ENCODE measurements at regions not wholly inside any gene's neighbourhood (a gene's known extent, or its start where the extent isn't known, plus 50 kb on each side); places are given as distances from the start of the nearest gene placed in this dataset.
"Not testable (repeated sequence)": the region's sequence is repeated elsewhere in the genome, so short reads cannot be mapped to it uniquely, and the experiment has no call there.

GRCh38 chr5:10891193-10891592 is 130.2 kb upstream of the DAP start:
- DNase-seq (ENCODE audit: low read depth, low spot score): no peak
- POLR2A ChIA-PET: no interaction called here
- TF ChIP-seq CTCF (IDR thresholded peaks at IDR 0.05; ENCODE audit: low read depth, low read length): no peak
- Histone ChIP-seq H3K4me3 (ENCODE audit: low read depth, low read length) (no peak overlapping the region), H3K27ac (ENCODE audit: low read depth, low read length) (no peak overlapping the region), H3K9me3 (ENCODE audit: control insufficient read depth, insufficient read depth, low read length) (peaks cover 15% of the 10 kb centered on the region; the same call in 1 of the 2 replicates), H3K27me3 (ENCODE audit: control insufficient read depth, insufficient read depth, low read length) (no peaks in the 10 kb centered on the region)
- CTCF ChIA-PET: no interaction called here

GRCh38 chr5:10886497-10886896 is 125.5 kb upstream of the DAP start:
- Histone ChIP-seq H3K9me3 (ENCODE audit: control insufficient read depth, insufficient read depth, low read length) (peaks cover 15% of the 10 kb centered on the region), H3K27me3 (ENCODE audit: control insufficient read depth, insufficient read depth, low read length) (no peaks in the 10 kb centered on the region), H3K27ac (ENCODE audit: low read depth, low read length) (no peak overlapping the region), H3K4me3 (ENCODE audit: low read depth, low read length) (no peak overlapping the region)
- ChIA-PET CTCF (interaction anchor here (1.8 kb wide), 1 partner anchor 22 kb away, joined by 7 read pairs; no protein-coding TSS in a partner anchor), POLR2A (interaction anchor here (0.6 kb wide), 1 partner anchor 305 kb away, joined by 3 read pairs; no protein-coding TSS in a partner anchor)
- DNase-seq (ENCODE audit: low read depth, low spot score): no peak
- no peak for TF ChIP-seq CTCF (IDR thresholded peaks at IDR 0.05; ENCODE audit: low read depth, low read length)

- Histone ChIP-seq H3K27me3 (ENCODE audit: control insufficient read depth, insufficient read depth, low read length) (no peaks in the 10 kb centered on the region), H3K9me3 (ENCODE audit: control insufficient read depth, insufficient read depth, low read length) (peaks cover 10% of the 10 kb centered on the region), H3K4me3 (ENCODE audit: low read depth, low read length) (no peak overlapping the region), H3K27ac (ENCODE audit: low read depth, low read length) (no peak overlapping the region)
- ChIA-PET POLR2A (no interaction called here), CTCF (interaction anchor here (1.9 kb wide), 1 partner anchor 28 kb away, joined by 9 read pairs; no protein-coding TSS in a partner anchor)
- peak; percentile 46 for DNase-seq (ENCODE audit: low read depth, low spot score)
- no peak for TF ChIP-seq CTCF (IDR thresholded peaks at IDR 0.05; ENCODE audit: low read depth, low read length)
Measured at GRCh38 chr5:10885026-10885425, 124.0 kb upstream of the DAP start.

GRCh38 chr5:10883945-10884344 is 122.9 kb upstream of the DAP start:
- POLR2A ChIA-PET; H3K9me3 ChIP-seq (ENCODE audit: control insufficient read depth, insufficient read depth, low read length); H3K27me3 ChIP-seq (ENCODE audit: control insufficient read depth, insufficient read depth, low read length); H3K4me3 ChIP-seq (ENCODE audit: low read depth, low read length); H3K27ac ChIP-seq (ENCODE audit: low read depth, low read length); DNase-seq (ENCODE audit: low read depth, low spot score): not testable (repeated sequence)
- CTCF ChIA-PET: interaction anchor here (1.1 to 1.9 kb wide), 2 partner anchors 20 to 27 kb away, joined by 3 to 9 read pairs; no protein-coding TSS in a partner anchor

- no peaks in the 10 kb centered on the region for H3K27me3 ChIP-seq (ENCODE audit: control insufficient read depth, insufficient read depth, low read length)
- no peak for DNase-seq (ENCODE audit: low read depth, low spot score)
- H3K27ac ChIP-seq (ENCODE audit: low read depth, low read length): no peak overlapping the region
- ChIA-PET CTCF (interaction anchor here (2.4 kb wide), 1 partner anchor 24 kb away, joined by 10 read pairs; no protein-coding TSS in a partner anchor), POLR2A (no interaction called here)
- no peaks in the 10 kb centered on the region; the same call in 1 of the 2 replicates for H3K9me3 ChIP-seq (ENCODE audit: control insufficient read depth, insufficient read depth, low read length)
- TF ChIP-seq CTCF (IDR thresholded peaks at IDR 0.05; ENCODE audit: low read depth, low read length): no peak
- H3K4me3 ChIP-seq (ENCODE audit: low read depth, low read length): no peak overlapping the region
Measured at GRCh38 chr5:10880934-10881333, 119.9 kb upstream of the DAP start.

- DNase-seq (ENCODE audit: low read depth, low spot score); POLR2A ChIA-PET; H3K27ac ChIP-seq (ENCODE audit: low read depth, low read length); H3K27me3 ChIP-seq (ENCODE audit: control insufficient read depth, insufficient read depth, low read length); H3K4me3 ChIP-seq (ENCODE audit: low read depth, low read length); H3K9me3 ChIP-seq (ENCODE audit: control insufficient read depth, insufficient read depth, low read length): not testable (repeated sequence)
- CTCF ChIA-PET: interaction anchor here (1.6 to 3.9 kb wide), 2 partner anchors 13 to 19 kb away, joined by 5 to 17 read pairs; no protein-coding TSS in a partner anchor
Measured at GRCh38 chr5:10876996-10877395, 116.0 kb upstream of the DAP start.

All from AG04450 (cell line).